Type B pancreatic cell (in vitro differentiated cells): ENCODE measurements at regions not wholly inside any gene's neighbourhood (a gene's known extent, or its start where the extent isn't known, plus 50 kb on each side); places are given as distances from the start of the nearest gene placed in this dataset.

ENCODE experiments used
- DNase-seq: peaks from one replicate; pipeline ENCODE4 v3.0.0; 2021; ENCODE audit warnings: mixed read lengths; ENCODE audit not compliant: unreplicated experiment; ENCODE audit errors: extremely low spot score
- H3K27ac Mint-ChIP-seq: 2 replicates; pipeline ENCODE4 v1.8.0; 2021; ENCODE audit warnings: mild to moderate bottlenecking, mixed read lengths
- H3K27me3 Mint-ChIP-seq: 2 replicates; pipeline ENCODE4 v1.8.0; 2021; ENCODE audit warnings: mixed read lengths
- H3K36me3 Mint-ChIP-seq: 2 replicates; pipeline ENCODE4 v1.8.0; 2021; ENCODE audit warnings: mixed read lengths
- H3K4me1 Mint-ChIP-seq: one replicate; pipeline ENCODE4 v1.8.0; 2021; ENCODE audit warnings: mixed read lengths; ENCODE audit not compliant: unreplicated experiment
- H3K4me3 Mint-ChIP-seq: 2 replicates; pipeline ENCODE4 v1.8.0; 2021; ENCODE audit warnings: mild to moderate bottlenecking, mixed read lengths
- H3K9me3 Mint-ChIP-seq: 2 replicates; pipeline ENCODE4 v1.8.0; 2021; ENCODE audit warnings: mixed read lengths
- CTCF ChIP-seq: fragments of 200-600 bp; sonication (generic); conservative IDR thresholded peaks from 2 replicates; pipeline ENCODE4 v1.5.0; 2021; ENCODE audit warnings: antibody characterized with exemption, mild to moderate bottlenecking

- TF ChIP-seq CTCF = no peak
- Mint-ChIP-seq H3K4me1 (no peaks in the 10 kb centered on the region), H3K9me3 (no peaks in the 10 kb centered on the region), H3K4me3 (no peak overlapping the region), H3K27me3 (no peaks in the 10 kb centered on the region), H3K36me3 (no peaks in the 10 kb centered on the region), H3K27ac (no peak overlapping the region)
- no peak for DNase-seq
Measured at GRCh38 chr3:95901948-95902347, 912.4 kb upstream of the EPHA6 start.

- Mint-ChIP-seq H3K4me3 (no peak overlapping the region), H3K27me3 (no peaks in the 10 kb centered on the region), H3K27ac (no peak overlapping the region), H3K9me3 (no peaks in the 10 kb centered on the region), H3K4me1 (no peaks in the 10 kb centered on the region), H3K36me3 (no peaks in the 10 kb centered on the region)
- DNase-seq = no peak
- TF ChIP-seq CTCF = no peak
Measured at GRCh38 chr3:95905182-95905581, 909.2 kb upstream of the EPHA6 start.

GRCh38 chr3:95911767-95912166 is 902.6 kb upstream of the EPHA6 start:
- no peak for TF ChIP-seq CTCF
- no peak for DNase-seq
- H3K4me3 Mint-ChIP-seq = no peak overlapping the region
- H3K27ac Mint-ChIP-seq = no peak overlapping the region
- H3K4me1 Mint-ChIP-seq = no peaks in the 10 kb centered on the region
- H3K9me3 Mint-ChIP-seq = no peaks in the 10 kb centered on the region
- H3K36me3 Mint-ChIP-seq = no peaks in the 10 kb centered on the region
- no peaks in the 10 kb centered on the region for H3K27me3 Mint-ChIP-seq

- Mint-ChIP-seq H3K9me3 (no peaks in the 10 kb centered on the region), H3K4me3 (no peak overlapping the region), H3K36me3 (no peaks in the 10 kb centered on the region), H3K27me3 (no peaks in the 10 kb centered on the region), H3K27ac (no peak overlapping the region), H3K4me1 (no peaks in the 10 kb centered on the region)
- TF ChIP-seq CTCF = no peak
- no peak for DNase-seq
Measured at GRCh38 chr3:95923496-95924210, 890.7 kb upstream of the EPHA6 start.

GRCh38 chr3:95926904-95927501 is 887.4 kb upstream of the EPHA6 start:
- Mint-ChIP-seq H3K9me3 (no peaks in the 10 kb centered on the region), H3K4me3 (no peak overlapping the region), H3K27me3 (no peaks in the 10 kb centered on the region), H3K36me3 (no peaks in the 10 kb centered on the region), H3K27ac (no peak overlapping the region), H3K4me1 (no peaks in the 10 kb centered on the region)
- DNase-seq = no peak
- no peak for TF ChIP-seq CTCF
